ENCODE measurements at regions not wholly inside any gene's neighbourhood (a gene's known extent, or its start where the extent isn't known, plus 50 kb on each side); places are given as distances from the start of the nearest gene placed in this dataset.

GRCh38 chr17:73777131-73777449 is 132.8 kb upstream of the SDK2 start:
- H3K27ac ChIP-seq, result no peak overlapping the region
- no peak for DNase-seq (ENCODE audit: low spot score)
- CTCF ChIA-PET, result no interaction called here
- TF ChIP-seq CTCF (conservative IDR thresholded peaks at IDR 0.05; ENCODE audit: low read depth), result no peak
- POLR2A ChIA-PET (ENCODE audit: low non-redundant PET), result no interaction called here

- no peak for DNase-seq (ENCODE audit: low spot score)
- POLR2A ChIA-PET (ENCODE audit: low non-redundant PET), result no interaction called here
Observed at GRCh38 chr17:73782231-73782630, 138.0 kb upstream of the SDK2 start.

GRCh38 chr17:73782641-73783381 is 138.6 kb upstream of the SDK2 start:
- ChIA-PET POLR2A (ENCODE audit: low non-redundant PET) (no interaction called here), CTCF (interaction anchor here (0.6 kb wide), 1 partner anchor 295 kb away, joined by 5 read pairs; no protein-coding TSS in a partner anchor)
- H3K27ac ChIP-seq, result no peak overlapping the region
- no peak for DNase-seq (ENCODE audit: low spot score)
- no peak for TF ChIP-seq CTCF (conservative IDR thresholded peaks at IDR 0.05; ENCODE audit: low read depth)

More at GRCh38 chr17:73782231-73782630, 138.0 kb upstream of the SDK2 start:
- TF ChIP-seq CTCF (conservative IDR thresholded peaks at IDR 0.05; ENCODE audit: low read depth), result no peak
- H3K27ac ChIP-seq, result no peak overlapping the region
- CTCF ChIA-PET, result no interaction called here

- no peak for TF ChIP-seq CTCF (conservative IDR thresholded peaks at IDR 0.05; ENCODE audit: low read depth)
- no peak overlapping the region for H3K27ac ChIP-seq
- CTCF ChIA-PET, result interaction anchor here (0.6 kb wide), 1 partner anchor 295 kb away, joined by 5 read pairs; no protein-coding TSS in a partner anchor
- POLR2A ChIA-PET (ENCODE audit: low non-redundant PET), result no interaction called here
- DNase-seq (ENCODE audit: low spot score), result no peak
Observed at GRCh38 chr17:73783382-73783766, 139.1 kb upstream of the SDK2 start.

GRCh38 chr17:73783945-73784603 is 139.8 kb upstream of the SDK2 start:
- CTCF ChIA-PET, result no interaction called here
- no peak for DNase-seq (ENCODE audit: low spot score)
- no peak for TF ChIP-seq CTCF (conservative IDR thresholded peaks at IDR 0.05; ENCODE audit: low read depth)
- POLR2A ChIA-PET (ENCODE audit: low non-redundant PET), result no interaction called here
- H3K27ac ChIP-seq, result no peak overlapping the region

GRCh38 chr17:73785496-73785895 is 141.3 kb upstream of the SDK2 start:
- no peak for DNase-seq (ENCODE audit: low spot score)
- no peak overlapping the region for H3K27ac ChIP-seq
- ChIA-PET CTCF (interaction anchor here (0.6 to 1.2 kb wide), 2 partner anchors 8 to 10 kb away, joined by 3 to 4 read pairs; no protein-coding TSS in a partner anchor), POLR2A (ENCODE audit: low non-redundant PET) (no interaction called here)
- no peak for TF ChIP-seq CTCF (conservative IDR thresholded peaks at IDR 0.05; ENCODE audit: low read depth)
